Naive thymus-derived CD4-positive, alpha-beta T cell (primary cell): ENCODE measurements at regions not wholly inside any gene's neighbourhood (a gene's known extent, or its start where the extent isn't known, plus 50 kb on each side); places are given as distances from the start of the nearest gene placed in this dataset.

Experiments
- ATAC-seq: fragments of 150-1000 bp; cut with Tn5 transposase; 2 replicates; pipeline ENCODE4 v1.10.0; 2021; ENCODE audit warnings: mild to moderate bottlenecking, moderate library complexity
- CTCF ChIA-PET: fragments of 350-600 bp; sonication (Branson Sonifier 250); formaldehyde crosslinking; loops from one replicate; lab custom pipeline; 2021; ENCODE audit warnings: antibody characterized with exemption; lab: Charles Lee
- POLR2A ChIA-PET: fragments of 350-600 bp; sonication (Branson Sonifier 250); formaldehyde crosslinking; loops from one replicate; lab custom pipeline; 2021; ENCODE audit warnings: antibody characterized with exemption, inconsistent platforms; lab: Charles Lee
- DNase-seq, 9 donors: peaks; one replicate each; pipeline versions ENCODE4 v3.0.0 to v3.0.0-alpha.2; 2020 to 2022; ENCODE audit warnings: mixed read lengths in 1 of 9
- H3K27ac ChIP-seq: one replicate; pipeline ENCODE4 v1.7.0; 2013; ENCODE audit warnings: mild to moderate bottlenecking, low read depth, low read length, moderate library complexity
- H3K27me3 ChIP-seq, 2 donors: one replicate each; pipeline ENCODE4 v1.7.0; 2013; ENCODE audit warnings: low read length in 2 of 2, mild to moderate bottlenecking in 2 of 2, moderate library complexity in 2 of 2; ENCODE audit not compliant: control insufficient read depth in 2 of 2, insufficient read depth in 2 of 2
- H3K36me3 ChIP-seq, 3 experiments: 1 replicate in 2 of 3; 2 replicates in 1 of 3; pipeline ENCODE4 v1.7.0; 2013; ENCODE audit warnings: low read length in 3 of 3, mild to moderate bottlenecking in 3 of 3, moderate library complexity in 1 of 3; ENCODE audit not compliant: insufficient read depth in 3 of 3, control insufficient read depth in 2 of 3
- H3K4me1 ChIP-seq, 2 donors: one replicate each; pipeline ENCODE4 v1.7.0; 2013; ENCODE audit warnings: low read length in 2 of 2, mild to moderate bottlenecking in 2 of 2, moderate library complexity in 1 of 2; ENCODE audit not compliant: control insufficient read depth in 2 of 2, insufficient read depth in 2 of 2
- H3K4me3 ChIP-seq: 2 replicates; pipeline ENCODE4 v1.7.0; 2013; ENCODE audit warnings: mild to moderate bottlenecking, low read length
- H3K9me3 ChIP-seq, 3 experiments: 1 replicate in 2 of 3; 2 replicates in 1 of 3; pipeline ENCODE4 v1.7.0; 2013; ENCODE audit warnings: low read length in 3 of 3; ENCODE audit not compliant: control insufficient read depth in 2 of 3
- H3K27ac Mint-ChIP-seq, 9 donors: one replicate each; pipeline ENCODE4 v1.8.0; 2020 to 2022; ENCODE audit warnings: mixed read lengths in 9 of 9, mild to moderate bottlenecking in 8 of 9, moderate library complexity in 5 of 9, inconsistent platforms in 2 of 9
- H3K27me3 Mint-ChIP-seq, 5 donors: one replicate each; pipeline ENCODE4 v1.8.0; 2021 to 2022; ENCODE audit warnings: mixed read lengths in 5 of 5, mild to moderate bottlenecking in 1 of 5
- H3K36me3 Mint-ChIP-seq, 5 donors: one replicate each; pipeline ENCODE4 v1.8.0; 2020 to 2022; ENCODE audit warnings: mixed read lengths in 5 of 5, mild to moderate bottlenecking in 3 of 5, inconsistent platforms in 1 of 5
- H3K4me1 Mint-ChIP-seq, 7 donors: one replicate each; pipeline ENCODE4 v1.8.0; 2020 to 2022; ENCODE audit warnings: mixed read lengths in 7 of 7, mild to moderate bottlenecking in 3 of 7, inconsistent platforms in 1 of 7
- H3K4me3 Mint-ChIP-seq, 10 donors: one replicate each; pipeline ENCODE4 v1.8.0; 2020 to 2022; ENCODE audit warnings: mild to moderate bottlenecking in 10 of 10, mixed read lengths in 10 of 10, moderate library complexity in 6 of 10, inconsistent platforms in 2 of 10
- H3K9me3 Mint-ChIP-seq, 11 donors: one replicate each; pipeline ENCODE4 v1.8.0; 2020 to 2022; ENCODE audit warnings: mixed read lengths in 11 of 11, mild to moderate bottlenecking in 4 of 11, inconsistent platforms in 1 of 11, moderate library complexity in 1 of 11
- intact Hi-C, 2 donors: fragments of 100-400 bp; cut with micrococcal nuclease; formaldehyde crosslinking; loops; one replicate each; pipeline ENCODE4 v1.15.1; 2023

DNA sequence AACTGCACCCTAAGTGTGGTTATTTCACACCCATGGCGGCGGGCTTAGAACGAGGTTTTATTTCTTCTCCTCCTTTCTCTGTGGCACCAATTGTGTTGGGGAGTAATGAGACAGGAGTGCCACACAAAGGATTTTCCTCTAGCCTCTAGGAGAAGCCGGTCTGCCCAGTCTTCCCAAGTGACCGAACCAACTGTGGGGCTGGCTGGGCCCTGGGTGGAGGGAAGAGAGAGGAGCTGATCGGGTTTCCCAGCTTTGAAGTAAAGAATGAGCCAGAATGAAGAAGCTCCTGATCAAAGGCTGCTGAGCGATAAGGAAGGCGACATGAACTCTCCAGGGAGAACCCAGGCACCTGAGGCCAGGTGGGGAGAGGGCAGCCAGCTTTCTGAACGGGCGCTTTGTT lies 616.0 kb upstream of the BTBD3 start:
- intact Hi-C loops: no loop called here
- Mint-ChIP-seq H3K36me3 (no peaks in the 10 kb centered on the region), H3K4me1 (no peaks in the 10 kb centered on the region), H3K4me3 (no peak overlapping the region), H3K27ac (no peak overlapping the region), H3K27me3 (no peaks in the 10 kb centered on the region), H3K9me3 (peaks cover 0 to 9% (median under 1%) of the 10 kb centered on the region in 11 donors)
- Histone ChIP-seq H3K4me1 (no peaks in the 10 kb centered on the region), H3K27ac (no peak overlapping the region), H3K9me3 (no peaks in the 10 kb centered on the region), H3K27me3 (no peaks in the 10 kb centered on the region), H3K36me3 (no peaks in the 10 kb centered on the region), H3K4me3 (no peak overlapping the region)
- CTCF ChIA-PET: no interaction called here
- POLR2A ChIA-PET: no interaction called here
- ATAC-seq (no peak), DNase-seq (no peak)

GRCh38 chr20:11302436-11302835 lies 615.3 kb upstream of the BTBD3 start:
- no peak for DNase-seq
- ChIA-PET CTCF (no interaction called here), POLR2A (no interaction called here)
- H3K9me3 Mint-ChIP-seq: peaks cover 0 to 13% (median 0%) of the 10 kb centered on the region in 11 donors
- no peaks in the 10 kb centered on the region for H3K4me1 ChIP-seq
- intact Hi-C loops: no loop called here
- no peaks in the 10 kb centered on the region for H3K36me3 Mint-ChIP-seq
- H3K27me3 Mint-ChIP-seq: no peaks in the 10 kb centered on the region
- H3K27me3 ChIP-seq: no peaks in the 10 kb centered on the region
- H3K4me1 Mint-ChIP-seq: no peaks in the 10 kb centered on the region
- H3K4me3 Mint-ChIP-seq: no peak overlapping the region
- no peak overlapping the region for H3K27ac Mint-ChIP-seq
- H3K36me3 ChIP-seq: no peaks in the 10 kb centered on the region
- no peaks in the 10 kb centered on the region for H3K9me3 ChIP-seq
- ATAC-seq: no peak
- no peak overlapping the region for H3K4me3 ChIP-seq
- no peak overlapping the region for H3K27ac ChIP-seq

DNA sequence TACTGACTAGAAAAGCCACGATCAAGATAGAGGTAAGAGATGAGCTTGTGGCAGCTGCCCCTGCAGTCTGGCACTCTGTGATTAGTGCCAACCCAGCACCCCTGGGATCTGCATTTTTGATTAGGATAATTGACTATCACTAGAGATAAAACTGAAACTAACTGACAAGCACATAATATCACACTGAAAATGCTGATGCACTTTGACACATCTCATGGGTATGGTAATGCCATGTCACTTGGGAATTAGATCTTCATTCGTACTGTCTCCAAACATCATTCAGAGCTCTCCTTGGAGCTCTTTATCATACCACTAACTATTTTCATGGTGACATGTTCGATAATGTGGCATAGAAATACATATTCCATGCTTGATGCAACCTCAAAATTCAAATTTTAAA lies 612.9 kb upstream of the BTBD3 start:
- H3K9me3 Mint-ChIP-seq: peaks cover 0 to 15% (median 1%) of the 10 kb centered on the region in 11 donors
- Histone ChIP-seq H3K4me1 (no peaks in the 10 kb centered on the region), H3K27me3 (no peaks in the 10 kb centered on the region), H3K9me3 (no peaks in the 10 kb centered on the region), H3K36me3 (no peaks in the 10 kb centered on the region), H3K27ac (no peak overlapping the region), H3K4me3 (no peak overlapping the region)
- H3K4me3 Mint-ChIP-seq: no peak overlapping the region
- no peaks in the 10 kb centered on the region for H3K27me3 Mint-ChIP-seq
- ATAC-seq (no peak), DNase-seq (no peak)
- no peaks in the 10 kb centered on the region for H3K4me1 Mint-ChIP-seq
- H3K36me3 Mint-ChIP-seq: no peaks in the 10 kb centered on the region
- no peak overlapping the region for H3K27ac Mint-ChIP-seq
- POLR2A ChIA-PET: no interaction called here
- CTCF ChIA-PET: no interaction called here
- intact Hi-C loops: no loop called here

GRCh38 chr20:11305406-11305805 lies 612.3 kb upstream of the BTBD3 start:
- no peak overlapping the region for H3K27ac ChIP-seq
- Mint-ChIP-seq H3K27ac (no peak overlapping the region), H3K4me1 (no peaks in the 10 kb centered on the region), H3K36me3 (no peaks in the 10 kb centered on the region), H3K4me3 (no peak overlapping the region), H3K9me3 (peaks cover 0 to 15% (median 1%) of the 10 kb centered on the region in 11 donors), H3K27me3 (no peaks in the 10 kb centered on the region)
- POLR2A ChIA-PET: no interaction called here
- no peaks in the 10 kb centered on the region for H3K36me3 ChIP-seq
- ATAC-seq (no peak), DNase-seq (no peak)
- H3K9me3 ChIP-seq: no peaks in the 10 kb centered on the region
- H3K27me3 ChIP-seq: no peaks in the 10 kb centered on the region
- intact Hi-C loops: no loop called here
- no peaks in the 10 kb centered on the region for H3K4me1 ChIP-seq
- H3K4me3 ChIP-seq: no peak overlapping the region
- CTCF ChIA-PET: no interaction called here

DNA sequence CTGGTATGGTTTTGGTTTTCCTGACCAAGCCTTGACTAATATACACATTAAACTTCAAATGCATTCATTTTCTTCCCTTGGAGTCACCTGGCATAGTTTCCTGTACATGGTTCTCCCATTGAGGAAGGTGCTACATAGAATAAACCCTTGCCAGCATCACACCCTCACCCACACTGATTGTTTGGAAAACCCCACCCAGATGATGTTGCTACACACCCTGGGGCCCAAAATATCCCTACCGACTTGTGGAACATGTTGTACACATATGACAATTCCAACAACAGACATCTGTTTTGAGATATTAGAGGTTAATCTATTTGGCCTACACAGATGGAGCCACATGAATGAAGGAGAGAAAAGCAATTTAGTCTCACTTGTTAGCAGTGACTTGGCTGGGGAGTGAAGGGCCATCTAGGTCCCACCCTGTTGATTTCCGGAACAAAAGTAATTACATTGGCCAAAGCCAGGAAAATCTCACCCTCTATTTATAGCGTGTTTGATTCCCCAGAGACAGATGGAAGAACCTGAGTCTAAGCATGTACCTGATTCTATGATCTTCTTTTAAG lies 606.0 kb upstream of the BTBD3 start:
- Mint-ChIP-seq H3K4me3 (no peak overlapping the region), H3K4me1 (no peaks in the 10 kb centered on the region), H3K36me3 (no peaks in the 10 kb centered on the region), H3K27me3 (no peaks in the 10 kb centered on the region), H3K27ac (no peak overlapping the region), H3K9me3 (peaks cover 0 to 15% (median 6%) of the 10 kb centered on the region in 11 donors)
- H3K4me1 ChIP-seq: no peaks in the 10 kb centered on the region
- H3K36me3 ChIP-seq: no peaks in the 10 kb centered on the region
- no peaks in the 10 kb centered on the region for H3K9me3 ChIP-seq
- no peak overlapping the region for H3K4me3 ChIP-seq
- intact Hi-C loops: no loop called here
- ATAC-seq (no peak), DNase-seq (no peak)
- H3K27me3 ChIP-seq: no peaks in the 10 kb centered on the region
- ChIA-PET CTCF (no interaction called here), POLR2A (no interaction called here)
- no peak overlapping the region for H3K27ac ChIP-seq

- Mint-ChIP-seq H3K4me1 (no peaks in the 10 kb centered on the region), H3K27ac (no peak overlapping the region), H3K36me3 (no peaks in the 10 kb centered on the region), H3K4me3 (no peak overlapping the region), H3K9me3 (peaks cover 0 to 16% (median 7%) of the 10 kb centered on the region in 11 donors), H3K27me3 (no peaks in the 10 kb centered on the region)
- Histone ChIP-seq H3K36me3 (no peaks in the 10 kb centered on the region), H3K27ac (no peak overlapping the region), H3K27me3 (no peaks in the 10 kb centered on the region), H3K4me1 (no peaks in the 10 kb centered on the region), H3K4me3 (no peak overlapping the region), H3K9me3 (no peaks in the 10 kb centered on the region)
- POLR2A ChIA-PET: no interaction called here
- CTCF ChIA-PET: no interaction called here
- DNase-seq (no peak), ATAC-seq (no peak)
- intact Hi-C loops: no loop called here
These were observed 602.2 kb upstream of the BTBD3 start for GRCh38 chr20:11315525-11315924.

- H3K4me1 ChIP-seq: no peaks in the 10 kb centered on the region
- CTCF ChIA-PET: no interaction called here
- Mint-ChIP-seq H3K27me3 (no peaks in the 10 kb centered on the region), H3K36me3 (no peaks in the 10 kb centered on the region), H3K4me1 (no peaks in the 10 kb centered on the region), H3K9me3 (peaks cover 0 to 22% (median 7%) of the 10 kb centered on the region in 11 donors), H3K4me3 (no peak overlapping the region), H3K27ac (no peak overlapping the region)
- POLR2A ChIA-PET: no interaction called here
- intact Hi-C loops: no loop called here
- no peak for DNase-seq
- H3K4me3 ChIP-seq: no peak overlapping the region
- H3K36me3 ChIP-seq: no peaks in the 10 kb centered on the region
- no peaks in the 10 kb centered on the region for H3K9me3 ChIP-seq
- H3K27ac ChIP-seq: no peak overlapping the region
- ATAC-seq: no peak
- H3K27me3 ChIP-seq: no peaks in the 10 kb centered on the region
These were observed 601.4 kb upstream of the BTBD3 start for GRCh38 chr20:11316244-11316643.
